Erythroblast (primary cell): ENCODE measurements at regions not wholly inside any gene's neighbourhood (a gene's known extent, or its start where the extent isn't known, plus 50 kb on each side); places are given as distances from the start of the nearest gene placed in this dataset.

Experiments used
- DNase-seq, 2 experiments: peaks; one replicate each; lab custom pipeline; 2025; lab: John Stamatoyannopoulos, UW
- GATA1 ChIP-seq: IDR thresholded peaks from 2 replicates; pipeline ENCODE4 v1.6.1; 2011; ENCODE audit warnings: low read depth, mild to moderate bottlenecking, control low read depth, low read length, moderate library complexity
- POLR2A ChIP-seq: IDR thresholded peaks from 2 replicates; pipeline ENCODE4 v1.6.1; 2011; ENCODE audit warnings: mild to moderate bottlenecking, low read length

- DNase-seq, result no peak
- TF ChIP-seq GATA1 (no peak), POLR2A (no peak)
Observed at GRCh38 chr10:31657434-31657872, 271.2 kb downstream of the ARHGAP12 start.

- no peak for TF ChIP-seq GATA1
- no peak for TF ChIP-seq POLR2A
- no peak for DNase-seq
Observed at GRCh38 chr10:31656851-31657433, 271.7 kb downstream of the ARHGAP12 start.

- TF ChIP-seq POLR2A (no peak), GATA1 (no peak)
- DNase-seq, result no peak
Observed at GRCh38 chr10:31652038-31652437, 276.6 kb downstream of the ARHGAP12 start.

- TF ChIP-seq GATA1, result no peak
- DNase-seq, result no peak
Observed at GRCh38 chr10:31650010-31650409, 278.6 kb downstream of the ARHGAP12 start.

- TF ChIP-seq POLR2A (no peak), GATA1 (no peak)
- DNase-seq, result no peak
Observed at GRCh38 chr10:31648966-31649365, 279.7 kb downstream of the ARHGAP12 start.

- no peak for DNase-seq
- TF ChIP-seq GATA1, result no peak
- TF ChIP-seq POLR2A, result no peak
Observed at GRCh38 chr10:31647861-31648260, 280.8 kb downstream of the ARHGAP12 start.

- DNase-seq, result no peak
- TF ChIP-seq POLR2A (no peak), GATA1 (no peak)
Observed at GRCh38 chr10:31646519-31646918, 282.1 kb downstream of the ARHGAP12 start.

- TF ChIP-seq GATA1, result no peak
- no peak for TF ChIP-seq POLR2A
Observed at GRCh38 chr10:31645786-31646185, 282.8 kb downstream of the ARHGAP12 start.

GRCh38 chr10:31644931-31645633 is 283.5 kb downstream of the ARHGAP12 start:
- no peak for TF ChIP-seq GATA1
- no peak for TF ChIP-seq POLR2A
- DNase-seq, result no peak

More at GRCh38 chr10:31645786-31646185, 282.8 kb downstream of the ARHGAP12 start:
- no peak for DNase-seq

GRCh38 chr10:31642281-31642680 is 286.4 kb downstream of the ARHGAP12 start:
- DNase-seq, result no peak
- TF ChIP-seq GATA1 (no peak), POLR2A (no peak)

- no peak for TF ChIP-seq GATA1
- TF ChIP-seq POLR2A, result no peak
- no peak for DNase-seq
Observed at GRCh38 chr10:31635415-31636065, 293.1 kb downstream of the ARHGAP12 start.

GRCh38 chr10:31635009-31635408 is 293.6 kb downstream of the ARHGAP12 start:
- no peak for DNase-seq
- TF ChIP-seq POLR2A, result no peak
- TF ChIP-seq GATA1, result no peak

- no peak for DNase-seq
- TF ChIP-seq GATA1, result no peak
- no peak for TF ChIP-seq POLR2A
Observed at GRCh38 chr10:31630861-31631567, 297.6 kb downstream of the ARHGAP12 start.

GRCh38 chr10:31625566-31625965 is 303.1 kb downstream of the ARHGAP12 start:
- TF ChIP-seq GATA1 (no peak), POLR2A (no peak)
- DNase-seq, result no peak
